GM12878 (cell line): ENCODE measurements at regions not wholly inside any gene's neighbourhood (a gene's known extent, or its start where the extent isn't known, plus 50 kb on each side); places are given as distances from the start of the nearest gene placed in this dataset.

ENCODE experiments used
- EP300 ChIP-seq, 2 experiments: fragments of 150-350 bp in 1 of 2; IDR thresholded peaks; 2 replicates each; pipeline ENCODE4 v1.6.1; 2011 to 2012; ENCODE audit warnings: low read depth in 2 of 2, low read length in 2 of 2, borderline replicate concordance in 1 of 2, improper control_type of control experiment in 1 of 2, inconsistent platforms in 1 of 2; ENCODE audit not compliant: control insufficient read depth in 1 of 2
- EZH2 ChIP-seq: IDR thresholded peaks from 2 replicates; pipeline ENCODE4 v1.6.1; 2012; ENCODE audit warnings: low read depth, mild to moderate bottlenecking, control low read depth, inconsistent platforms, low read length, borderline replicate concordance; ENCODE audit not compliant: control insufficient read depth
- POLR2AphosphoS2 ChIP-seq: IDR thresholded peaks from 2 replicates; pipeline ENCODE4 v1.6.1; 2011; ENCODE audit warnings: low read depth, mild to moderate bottlenecking, low read length, improper control_type of control experiment, moderate library complexity
- RBBP5 ChIP-seq: fragments of 200-600 bp; sonication (generic); conservative IDR thresholded peaks from 2 replicates; pipeline ENCODE4 v1.6.1; 2016
- REST ChIP-seq: IDR thresholded peaks from 2 replicates; pipeline ENCODE4 v1.6.1; 2012; ENCODE audit warnings: mild to moderate bottlenecking, low read depth, low read length
- SIX5 ChIP-seq: IDR thresholded peaks from 2 replicates; pipeline ENCODE4 v1.6.1; 2011; ENCODE audit warnings: mild to moderate bottlenecking, low read depth, low read length, moderate library complexity; ENCODE audit not compliant: severe bottlenecking
- SMC3 ChIP-seq: IDR thresholded peaks from 2 replicates; pipeline ENCODE4 v1.6.1; 2011; ENCODE audit warnings: low read length, improper control_type of control experiment, borderline replicate concordance
- SPI1 ChIP-seq: IDR thresholded peaks from 2 replicates; pipeline ENCODE4 v1.6.1; 2011; ENCODE audit warnings: low read depth, mild to moderate bottlenecking, low read length, moderate library complexity, borderline replicate concordance; ENCODE audit not compliant: insufficient read depth
- YY1 ChIP-seq: IDR thresholded peaks from 2 replicates; pipeline ENCODE4 v1.6.1; 2011; ENCODE audit warnings: low read depth, mild to moderate bottlenecking, low read length
- TF ChIP-seq, protein P1 (sequence below): IDR thresholded peaks from 2 replicates; pipeline ENCODE4 v1.6.1; 2011; ENCODE audit warnings: mild to moderate bottlenecking, low read depth, low read length, moderate library complexity; ENCODE audit not compliant: insufficient replicate concordance
- TF ChIP-seq, protein P2 (sequence below), 3 experiments: IDR thresholded peaks in 2 of 3; conservative IDR thresholded peaks in 1 of 3; 2 replicates each; pipeline ENCODE4 v1.5.1; 2011; ENCODE audit warnings: low read depth in 3 of 3, low read length in 3 of 3, mild to moderate bottlenecking in 3 of 3, control low read depth in 2 of 3, moderate library complexity in 2 of 3, inconsistent platforms in 1 of 3, mixed read lengths in 1 of 3; ENCODE audit not compliant: control insufficient read depth in 2 of 3, insufficient read depth in 1 of 3; ENCODE audit errors: extremely low read depth in 1 of 3
- TF ChIP-seq, protein P3 (sequence below): IDR thresholded peaks from 2 replicates; pipeline ENCODE4 v1.6.1; 2012; ENCODE audit warnings: low read depth, low read length, improper control_type of control experiment

DNA sequence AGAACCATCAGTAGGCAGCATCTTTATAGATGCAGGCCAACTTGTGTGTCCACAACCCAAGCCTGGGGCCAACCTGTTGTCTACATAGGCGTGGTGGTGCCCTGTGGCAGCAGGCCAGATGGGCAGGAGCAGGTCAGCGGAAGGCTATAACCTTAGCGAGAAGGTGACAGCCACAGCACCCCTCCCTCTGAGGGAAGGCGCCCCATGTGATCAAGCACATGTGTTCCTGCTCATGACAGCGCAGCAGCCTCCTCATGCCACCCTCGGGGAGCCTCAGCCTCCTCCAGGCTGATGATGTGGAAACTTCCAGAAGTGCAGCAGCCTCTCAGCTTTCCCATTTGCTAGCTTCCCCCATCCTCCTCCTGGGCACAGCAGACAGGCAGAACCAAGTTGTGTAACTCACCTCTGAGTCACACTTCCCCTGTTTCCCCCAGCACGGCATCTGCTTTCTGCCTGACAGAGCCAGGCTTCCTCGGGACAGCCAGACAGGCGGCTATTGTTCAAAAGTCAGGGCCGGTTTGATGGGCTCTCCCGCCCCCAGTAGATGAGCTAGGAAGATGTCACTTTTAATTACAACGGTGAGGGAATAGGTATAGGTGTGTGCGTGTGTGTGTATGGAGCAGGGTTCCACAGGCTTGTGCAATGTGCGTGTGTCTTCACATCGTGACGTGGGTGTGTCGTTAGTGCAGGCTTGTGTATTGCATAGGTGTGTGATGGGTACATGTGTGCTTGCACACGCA lies 312.0 kb upstream of the ZMIZ1 start:
- TF ChIP-seq EP300 (IDR thresholded peaks at IDR 0.05; ENCODE audit: borderline replicate concordance in 1 of 2, control insufficient read depth in 1 of 2, low read depth in 2 of 2, low read length in 2 of 2) (no peak), SPI1 (no peak), POLR2AphosphoS2 (no peak), EZH2 (no peak), REST (no peak), RBBP5 (no peak), SIX5 (no peak), YY1 (no peak), SMC3 (no peak)
- TF ChIP-seq, protein P1, sequence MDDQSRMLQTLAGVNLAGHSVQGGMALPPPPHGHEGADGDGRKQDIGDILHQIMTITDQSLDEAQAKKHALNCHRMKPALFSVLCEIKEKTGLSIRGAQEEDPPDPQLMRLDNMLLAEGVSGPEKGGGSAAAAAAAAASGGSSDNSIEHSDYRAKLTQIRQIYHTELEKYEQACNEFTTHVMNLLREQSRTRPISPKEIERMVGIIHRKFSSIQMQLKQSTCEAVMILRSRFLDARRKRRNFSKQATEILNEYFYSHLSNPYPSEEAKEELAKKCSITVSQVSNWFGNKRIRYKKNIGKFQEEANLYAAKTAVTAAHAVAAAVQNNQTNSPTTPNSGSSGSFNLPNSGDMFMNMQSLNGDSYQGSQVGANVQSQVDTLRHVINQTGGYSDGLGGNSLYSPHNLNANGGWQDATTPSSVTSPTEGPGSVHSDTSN, result no peak
- TF ChIP-seq, protein P2, sequence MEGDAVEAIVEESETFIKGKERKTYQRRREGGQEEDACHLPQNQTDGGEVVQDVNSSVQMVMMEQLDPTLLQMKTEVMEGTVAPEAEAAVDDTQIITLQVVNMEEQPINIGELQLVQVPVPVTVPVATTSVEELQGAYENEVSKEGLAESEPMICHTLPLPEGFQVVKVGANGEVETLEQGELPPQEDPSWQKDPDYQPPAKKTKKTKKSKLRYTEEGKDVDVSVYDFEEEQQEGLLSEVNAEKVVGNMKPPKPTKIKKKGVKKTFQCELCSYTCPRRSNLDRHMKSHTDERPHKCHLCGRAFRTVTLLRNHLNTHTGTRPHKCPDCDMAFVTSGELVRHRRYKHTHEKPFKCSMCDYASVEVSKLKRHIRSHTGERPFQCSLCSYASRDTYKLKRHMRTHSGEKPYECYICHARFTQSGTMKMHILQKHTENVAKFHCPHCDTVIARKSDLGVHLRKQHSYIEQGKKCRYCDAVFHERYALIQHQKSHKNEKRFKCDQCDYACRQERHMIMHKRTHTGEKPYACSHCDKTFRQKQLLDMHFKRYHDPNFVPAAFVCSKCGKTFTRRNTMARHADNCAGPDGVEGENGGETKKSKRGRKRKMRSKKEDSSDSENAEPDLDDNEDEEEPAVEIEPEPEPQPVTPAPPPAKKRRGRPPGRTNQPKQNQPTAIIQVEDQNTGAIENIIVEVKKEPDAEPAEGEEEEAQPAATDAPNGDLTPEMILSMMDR (IDR thresholded peaks at IDR 0.05 in 2 of 3, conservative IDR thresholded peaks at IDR 0.05 in 1 of 3; ENCODE audit: control insufficient read depth in 2 of 3, extremely low read depth in 1 of 3, insufficient read depth in 1 of 3, low read depth in 3 of 3, low read length in 3 of 3), result no peak
- TF ChIP-seq, protein P3, sequence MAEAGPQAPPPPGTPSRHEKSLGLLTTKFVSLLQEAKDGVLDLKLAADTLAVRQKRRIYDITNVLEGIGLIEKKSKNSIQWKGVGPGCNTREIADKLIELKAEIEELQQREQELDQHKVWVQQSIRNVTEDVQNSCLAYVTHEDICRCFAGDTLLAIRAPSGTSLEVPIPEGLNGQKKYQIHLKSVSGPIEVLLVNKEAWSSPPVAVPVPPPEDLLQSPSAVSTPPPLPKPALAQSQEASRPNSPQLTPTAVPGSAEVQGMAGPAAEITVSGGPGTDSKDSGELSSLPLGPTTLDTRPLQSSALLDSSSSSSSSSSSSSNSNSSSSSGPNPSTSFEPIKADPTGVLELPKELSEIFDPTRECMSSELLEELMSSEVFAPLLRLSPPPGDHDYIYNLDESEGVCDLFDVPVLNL, result no peak
